ENCODE measurements at regions not wholly inside any gene's neighbourhood (a gene's known extent, or its start where the extent isn't known, plus 50 kb on each side); places are given as distances from the start of the nearest gene placed in this dataset.

DNA sequence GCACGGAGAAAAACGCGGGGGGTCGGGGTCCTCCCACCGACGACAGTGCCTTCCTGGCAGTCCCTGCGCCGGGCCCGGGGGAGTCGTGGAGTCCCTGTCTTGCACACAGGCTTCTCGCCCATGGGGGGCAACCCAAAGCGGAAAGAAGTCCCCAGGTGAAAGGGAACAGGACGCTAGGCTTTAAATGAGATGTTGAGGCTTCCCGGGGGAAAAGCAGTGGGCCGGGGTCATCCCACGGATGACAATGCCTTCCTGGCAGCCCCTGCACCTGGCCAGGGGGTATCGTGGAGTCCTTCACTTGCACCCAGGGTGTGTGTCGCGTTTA lies 162.9 kb upstream of the ALG10B start:
- no TSS peak for BruUV-seq (replicated peaks)
- no peak overlapping the region for H3K4me3 ChIP-seq (replicated peaks in 1 of 3; ENCODE audit: insufficient read depth in 1 of 3, low read depth in 1 of 3, low read length in 3 of 3)
- no peaks in the 10 kb centered on the region for H3K9me1 ChIP-seq (replicated peaks; ENCODE audit: control insufficient read depth, extremely low read depth, insufficient read depth, low read length)
- H3K9me3 ChIP-seq (replicated peaks; ENCODE audit: control insufficient read depth, insufficient read depth, low read length): no peaks in the 10 kb centered on the region
- TF ChIP-seq GATA2 (IDR thresholded peaks at IDR 0.05; ENCODE audit: insufficient read depth, insufficient read length, low read depth, low read length): no peak
- TF ChIP-seq, protein P1, sequence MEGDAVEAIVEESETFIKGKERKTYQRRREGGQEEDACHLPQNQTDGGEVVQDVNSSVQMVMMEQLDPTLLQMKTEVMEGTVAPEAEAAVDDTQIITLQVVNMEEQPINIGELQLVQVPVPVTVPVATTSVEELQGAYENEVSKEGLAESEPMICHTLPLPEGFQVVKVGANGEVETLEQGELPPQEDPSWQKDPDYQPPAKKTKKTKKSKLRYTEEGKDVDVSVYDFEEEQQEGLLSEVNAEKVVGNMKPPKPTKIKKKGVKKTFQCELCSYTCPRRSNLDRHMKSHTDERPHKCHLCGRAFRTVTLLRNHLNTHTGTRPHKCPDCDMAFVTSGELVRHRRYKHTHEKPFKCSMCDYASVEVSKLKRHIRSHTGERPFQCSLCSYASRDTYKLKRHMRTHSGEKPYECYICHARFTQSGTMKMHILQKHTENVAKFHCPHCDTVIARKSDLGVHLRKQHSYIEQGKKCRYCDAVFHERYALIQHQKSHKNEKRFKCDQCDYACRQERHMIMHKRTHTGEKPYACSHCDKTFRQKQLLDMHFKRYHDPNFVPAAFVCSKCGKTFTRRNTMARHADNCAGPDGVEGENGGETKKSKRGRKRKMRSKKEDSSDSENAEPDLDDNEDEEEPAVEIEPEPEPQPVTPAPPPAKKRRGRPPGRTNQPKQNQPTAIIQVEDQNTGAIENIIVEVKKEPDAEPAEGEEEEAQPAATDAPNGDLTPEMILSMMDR (IDR thresholded peaks at IDR 0.05; ENCODE audit: extremely low read depth in 1 of 2, insufficient read depth in 1 of 2, low read depth in 1 of 2, low read length in 2 of 2): no peak
- TF ChIP-seq FOS (IDR thresholded peaks at IDR 0.05; ENCODE audit: borderline replicate concordance, insufficient read depth, low read length): no peak
- no peak for TF ChIP-seq POLR2A (IDR thresholded peaks at IDR 0.05; ENCODE audit: low read depth, low read length)
- no peak for TF ChIP-seq EZH2 (IDR thresholded peaks at IDR 0.05; ENCODE audit: borderline replicate concordance, low read depth, low read length, severe bottlenecking)
- no peak for TF ChIP-seq JUN (IDR thresholded peaks at IDR 0.05; ENCODE audit: borderline replicate concordance, insufficient read depth, insufficient read length, low read depth)
- no peak for TF ChIP-seq MYC (IDR thresholded peaks at IDR 0.05; ENCODE audit: low read depth, low read length)
- TF ChIP-seq, protein P2, sequence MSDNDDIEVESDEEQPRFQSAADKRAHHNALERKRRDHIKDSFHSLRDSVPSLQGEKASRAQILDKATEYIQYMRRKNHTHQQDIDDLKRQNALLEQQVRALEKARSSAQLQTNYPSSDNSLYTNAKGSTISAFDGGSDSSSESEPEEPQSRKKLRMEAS (IDR thresholded peaks at IDR 0.05; ENCODE audit: insufficient read depth, insufficient read length): no peak
- no peak for TF ChIP-seq POLR2AphosphoS5 (IDR thresholded peaks at IDR 0.05; ENCODE audit: insufficient read depth, low read depth, low read length)
- no peaks in the 10 kb centered on the region for H3K4me1 ChIP-seq (ENCODE audit: control insufficient read depth, extremely low read depth, insufficient read depth, low read length)
- no peaks in the 10 kb centered on the region for H4K20me1 ChIP-seq (replicated peaks; ENCODE audit: control insufficient read depth, extremely low read depth, insufficient read depth, low read length)
- no peak overlapping the region for H3K4me2 ChIP-seq (ENCODE audit: insufficient read depth, low read length)
- FAIRE-seq: no peak
- no peaks in the 10 kb centered on the region for H3K79me2 ChIP-seq (ENCODE audit: control insufficient read depth, insufficient read depth, low read length)
- H3K36me3 ChIP-seq (ENCODE audit: control insufficient read depth in 2 of 2, extremely low read depth in 1 of 2, insufficient read depth in 2 of 2, low read length in 2 of 2): no peaks in the 10 kb centered on the region
- no peak for DNase-seq (ENCODE audit: low read depth, low spot score)
- H2AFZ ChIP-seq (ENCODE audit: low read depth, low read length): no peak overlapping the region
- no peaks in the 10 kb centered on the region for H3K27me3 ChIP-seq (ENCODE audit: control insufficient read depth in 2 of 2, insufficient read depth in 2 of 2, low read length in 2 of 2)
- ChIA-PET CTCF (no interaction called here), POLR2A (no interaction called here)
- H3K9ac ChIP-seq (replicated peaks; ENCODE audit: extremely low read depth, insufficient read depth, low read length): no peak overlapping the region
- H3K27ac ChIP-seq (ENCODE audit: insufficient read depth, low read depth, low read length): no peak overlapping the region
- dilution Hi-C loops (cut with MboI; ENCODE audit: extremely low pct_ligation_motif_present, low sequenced_read_pairs): no loop called here
- intact Hi-C loops (cut with micrococcal nuclease): no loop called here
